GM19397 (cell line): ENCODE measurements at regions not wholly inside any gene's neighbourhood (a gene's known extent, or its start where the extent isn't known, plus 50 kb on each side); places are given as distances from the start of the nearest gene placed in this dataset.

Source experiments
- ATAC-seq: cut with Tn5 transposase; IDR thresholded peaks from one replicate; pipeline ENCODE4 v1.9.1; 2021; ENCODE audit warnings: mild to moderate bottlenecking, moderate library complexity; ENCODE audit not compliant: unreplicated experiment

DNA sequence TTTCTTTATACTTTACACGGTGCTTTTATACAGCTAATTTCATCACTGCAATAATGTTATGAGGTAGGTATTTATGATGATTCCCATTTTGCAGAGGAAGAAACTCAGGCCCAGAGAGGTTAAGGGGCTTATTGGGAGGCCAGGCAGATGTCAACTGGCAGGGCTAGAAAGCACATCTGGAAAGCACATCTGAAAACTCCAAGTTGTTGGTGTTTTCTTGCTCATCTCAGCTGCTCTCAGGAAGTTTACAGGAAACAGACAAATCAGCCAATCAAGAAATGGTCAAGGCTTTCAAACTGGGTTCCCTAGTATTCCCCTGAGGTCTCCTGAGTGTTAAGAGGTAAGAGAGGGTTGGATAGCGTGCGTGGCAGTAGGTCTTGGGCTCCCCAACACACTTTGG lies 124.1 kb upstream of the MED13L start:
- no peak for ATAC-seq

- ATAC-seq: no peak
These were observed 124.9 kb upstream of the MED13L start for GRCh38 chr12:116402163-116402939.

DNA sequence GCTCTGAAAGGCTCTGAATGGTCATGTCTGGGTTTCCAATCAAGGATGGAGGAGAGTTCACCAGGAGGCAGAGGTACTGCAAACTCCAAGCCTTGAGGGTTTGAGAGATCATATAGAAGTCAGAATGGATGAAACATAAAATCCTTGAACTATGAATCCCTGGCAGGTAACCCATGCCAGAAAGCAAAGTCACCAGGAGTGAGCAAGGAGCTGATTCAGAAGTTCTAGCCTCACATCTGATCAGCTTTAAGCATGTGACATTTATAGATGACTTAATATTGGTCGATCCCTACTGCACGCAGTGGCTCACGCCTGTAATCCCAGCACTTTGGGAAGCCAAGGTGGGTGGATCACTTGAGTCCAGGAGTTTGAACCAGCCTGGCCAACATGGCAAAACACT lies 126.1 kb upstream of the MED13L start:
- ATAC-seq: no peak

- no peak for ATAC-seq
These were observed 126.8 kb upstream of the MED13L start for GRCh38 chr12:116404247-116404646.

GRCh38 chr12:116404913-116405611 lies 127.6 kb upstream of the MED13L start:
- ATAC-seq: no peak

DNA sequence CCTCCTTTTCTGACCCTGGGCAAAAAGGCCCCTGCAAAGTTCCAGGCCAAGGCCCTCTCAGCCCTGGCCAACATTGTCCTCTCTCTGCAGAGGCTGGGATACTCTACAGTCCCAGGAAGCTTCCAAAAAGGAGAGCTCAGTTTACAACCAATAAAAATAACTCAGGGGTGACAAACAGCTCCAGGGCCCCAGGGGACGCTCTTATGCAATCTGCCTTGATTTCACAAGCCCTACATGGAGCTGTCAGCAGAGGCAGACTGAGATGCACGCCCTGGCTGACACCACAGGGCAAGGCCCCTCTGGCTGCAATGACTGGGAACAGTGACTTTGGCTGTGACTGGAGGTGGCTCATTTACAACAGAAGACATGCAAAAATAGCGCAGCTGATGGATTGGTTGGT lies 129.0 kb upstream of the MED13L start:
- no peak for ATAC-seq

DNA sequence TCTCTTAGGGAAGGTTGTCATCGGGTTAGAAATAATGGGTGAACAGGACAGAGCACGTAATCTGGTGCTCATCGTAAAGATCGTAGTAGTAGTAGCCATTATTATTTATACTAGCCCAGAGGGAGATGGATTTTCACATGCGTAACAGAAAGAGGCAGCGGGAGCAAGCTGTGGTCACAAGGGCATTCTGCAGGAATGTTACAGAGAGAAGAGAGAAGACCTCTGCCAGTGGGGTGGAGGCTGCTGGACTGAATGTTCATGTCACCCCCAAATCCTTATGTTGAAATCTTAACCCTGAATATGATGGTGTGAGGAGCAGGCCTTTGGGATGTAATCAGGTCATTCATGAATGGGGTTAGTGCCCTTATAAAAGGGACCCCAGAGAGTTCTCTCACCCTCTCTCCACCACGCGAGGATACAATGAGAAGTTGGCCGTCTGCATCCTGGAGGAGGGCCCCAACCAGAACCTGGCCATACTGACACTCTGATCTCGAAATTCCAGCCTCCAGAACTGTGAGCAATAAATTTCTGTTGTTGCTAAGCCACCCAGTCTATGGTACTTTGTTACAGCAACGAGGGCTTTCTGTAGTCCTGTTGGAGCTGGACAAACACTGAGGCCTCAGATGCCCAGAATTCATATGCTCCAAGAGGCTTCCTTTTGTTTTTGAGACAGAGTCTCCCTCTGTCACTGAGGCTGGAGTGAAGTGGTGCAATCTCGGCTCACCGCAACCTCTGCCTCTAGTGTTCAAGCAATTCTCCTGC lies 131.2 kb upstream of the MED13L start:
- ATAC-seq: no peak

- ATAC-seq: no peak
These were observed 134.5 kb upstream of the MED13L start for GRCh38 chr12:116411977-116412376.

GRCh38 chr12:116414891-116415290 lies 137.4 kb upstream of the MED13L start:
- no peak for ATAC-seq

GRCh38 chr12:116415408-116416108 lies 138.1 kb upstream of the MED13L start:
- no peak for ATAC-seq

DNA sequence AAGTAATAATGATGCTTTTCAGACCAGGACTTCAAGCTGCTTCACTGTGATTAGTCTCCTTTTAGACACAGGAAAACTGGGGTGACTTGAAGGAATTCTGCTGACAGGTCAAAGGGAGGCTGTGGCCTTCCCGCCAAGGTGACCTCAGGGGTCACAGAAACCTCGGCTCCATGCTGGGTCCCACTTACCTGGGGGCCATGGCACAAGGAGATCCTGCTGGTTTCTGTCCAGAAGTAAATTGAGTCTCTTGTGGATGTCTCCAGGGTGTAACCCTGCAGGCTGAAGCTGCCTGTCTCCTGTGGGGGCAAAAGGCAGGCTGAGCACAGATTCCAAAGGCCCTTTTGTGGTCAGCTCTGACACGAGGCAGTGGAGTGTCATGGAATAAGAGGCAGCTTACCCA lies 138.7 kb upstream of the MED13L start:
- no peak for ATAC-seq

GRCh38 chr12:116418551-116418950 lies 140.6 kb upstream of the MAP1LC3B2 start:
- no peak for ATAC-seq

DNA sequence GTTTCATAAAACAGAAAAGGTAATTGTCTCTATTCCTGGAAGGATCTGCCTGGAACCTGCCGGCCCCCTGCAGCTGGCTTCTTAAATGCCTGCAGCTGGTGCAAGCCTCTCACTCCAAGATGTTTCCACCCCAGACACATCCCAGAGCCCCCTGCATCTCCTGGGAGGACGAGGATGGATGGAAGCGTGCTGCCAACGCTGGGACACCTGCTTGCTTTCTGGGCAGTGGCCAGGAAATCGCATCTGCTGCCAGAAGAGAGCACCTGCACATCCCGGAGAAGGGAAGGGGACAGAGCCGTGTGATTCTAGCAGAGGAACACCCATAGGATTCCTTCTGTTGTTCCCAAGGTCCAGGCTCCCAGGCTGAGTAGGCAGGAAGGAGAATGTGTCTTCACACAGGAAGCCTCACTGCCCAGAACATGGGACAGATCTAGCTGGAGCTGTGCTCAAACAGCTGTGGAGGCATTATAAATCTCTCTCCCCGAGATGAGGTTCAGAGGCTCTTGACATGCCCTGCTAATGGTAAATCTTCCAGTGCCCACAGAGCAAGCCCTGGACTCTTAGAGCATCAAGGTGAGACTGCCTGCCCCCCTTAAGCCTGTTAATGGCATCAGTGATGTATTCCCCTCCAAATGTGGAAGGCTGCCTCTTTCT lies 138.8 kb upstream of the MAP1LC3B2 start:
- ATAC-seq: no peak

- ATAC-seq: no peak
These were observed 137.2 kb upstream of the MAP1LC3B2 start for GRCh38 chr12:116421785-116422538.

DNA sequence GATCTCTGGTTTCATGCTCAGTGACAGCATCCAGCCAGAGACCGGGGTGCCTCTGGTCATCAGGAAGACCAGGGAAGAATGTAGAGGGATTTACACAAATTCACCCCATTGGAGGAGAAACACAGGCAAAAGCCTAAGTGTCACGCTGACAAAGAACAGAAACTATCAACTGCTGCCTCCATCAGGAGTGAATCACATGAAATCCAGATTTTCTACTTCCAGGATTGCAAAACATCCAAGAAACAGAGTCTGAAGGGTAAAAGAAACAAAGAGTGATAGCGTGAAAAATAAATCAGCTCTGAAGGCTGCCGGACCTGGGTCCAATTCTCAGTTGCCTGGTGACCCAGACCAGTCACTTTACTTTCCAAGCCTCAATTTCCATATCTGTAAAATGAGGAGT lies 136.1 kb upstream of the MAP1LC3B2 start:
- no peak for ATAC-seq

DNA sequence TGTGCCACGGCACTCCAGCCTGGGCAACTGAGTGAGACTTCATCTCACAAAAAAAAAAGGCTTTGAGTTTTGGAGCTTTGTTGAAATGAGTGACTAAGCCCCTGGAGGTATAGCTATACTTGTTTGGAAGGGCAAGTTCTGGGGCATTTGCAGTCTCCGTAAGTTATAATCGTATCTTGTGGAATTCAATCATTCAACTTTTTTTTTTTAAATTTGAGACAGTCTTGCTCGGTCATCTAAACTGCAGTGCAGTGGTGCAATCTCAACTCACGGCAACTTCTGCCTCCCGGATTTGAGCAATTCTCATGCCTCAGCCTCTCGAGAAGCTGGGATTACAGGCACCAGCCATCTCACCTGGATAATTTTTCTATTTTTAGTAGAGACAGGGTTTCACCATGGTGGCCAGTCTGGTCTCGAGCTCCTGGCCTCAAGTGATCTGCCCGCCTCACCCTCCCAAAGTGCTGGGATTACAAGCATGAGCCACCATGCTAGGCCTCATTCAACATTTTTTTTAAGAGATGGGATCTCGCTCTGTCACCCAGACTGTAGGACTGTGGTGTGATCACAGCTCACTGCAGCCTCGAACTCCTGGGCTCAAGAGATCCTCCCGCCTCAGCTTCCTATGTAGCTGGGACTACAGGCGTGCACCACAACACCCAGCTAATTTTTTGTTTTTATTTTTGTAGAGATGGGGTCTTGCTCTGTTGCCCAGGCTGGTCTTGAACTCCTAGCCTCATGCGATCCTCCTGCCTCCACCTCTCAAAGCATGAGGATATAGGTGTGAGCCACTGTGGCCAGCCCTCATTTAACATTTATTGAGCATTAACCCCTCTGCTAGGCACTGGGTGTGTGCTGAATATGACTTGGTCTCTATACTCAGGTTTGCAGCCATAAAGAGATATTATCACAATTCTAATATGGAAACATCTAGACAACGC lies 133.7 kb upstream of the MAP1LC3B2 start:
- no peak for ATAC-seq

- no peak for ATAC-seq
These were observed 132.6 kb upstream of the MAP1LC3B2 start for GRCh38 chr12:116426391-116427136.
